Neural progenitor cell (in vitro differentiated cells): ENCODE measurements at regions not wholly inside any gene's neighbourhood (a gene's known extent, or its start where the extent isn't known, plus 50 kb on each side); places are given as distances from the start of the nearest gene placed in this dataset.
A peak's percentile ranks its signal among the peaks of the same experiment; 100 is the strongest.

Experiments
- DNase-seq: peaks from one replicate; pipeline ENCODE4 v3.0.0-alpha.2; 2016; ENCODE audit warnings: low spot score
- H2AFZ ChIP-seq: fragments of 200-600 bp; sonication (generic); replicated peaks from 2 replicates; pipeline ENCODE4 v1.6.1; 2016; ENCODE audit warnings: antibody characterized with exemption
- H3F3A ChIP-seq: fragments of 200-600 bp; sonication (generic); 2 replicates; pipeline ENCODE4 v1.6.1; 2016; ENCODE audit warnings: antibody characterized with exemption, low read depth
- H3K27ac ChIP-seq: fragments of 200-600 bp; sonication (generic); 2 replicates; pipeline ENCODE4 v1.5.1; 2016; ENCODE audit warnings: mild to moderate bottlenecking
- H3K27me3 ChIP-seq: fragments of 200-600 bp; sonication (generic); 2 replicates; pipeline ENCODE4 v1.6.1; 2016; ENCODE audit warnings: mild to moderate bottlenecking, moderate library complexity
- H3K36me3 ChIP-seq: fragments of 200-600 bp; sonication (generic); 2 replicates; pipeline ENCODE4 v1.5.1; 2016
- H3K4me1 ChIP-seq: fragments of 200-600 bp; sonication (generic); 2 replicates; pipeline ENCODE4 v1.6.1; 2016; ENCODE audit warnings: mixed run types
- H3K4me2 ChIP-seq: fragments of 200-600 bp; sonication (generic); 2 replicates; pipeline ENCODE4 v1.6.1; 2016
- H3K4me3 ChIP-seq: fragments of 200-600 bp; sonication (generic); 2 replicates; pipeline ENCODE4 v1.5.1; 2016
- H3K79me2 ChIP-seq: fragments of 200-600 bp; sonication (generic); 2 replicates; pipeline ENCODE4 v1.6.1; 2016; ENCODE audit warnings: low read depth
- H3K9ac ChIP-seq: fragments of 200-600 bp; sonication (generic); 2 replicates; pipeline ENCODE4 v1.6.1; 2016
- H3K9me3 ChIP-seq: fragments of 200-600 bp; sonication (generic); 2 replicates; pipeline ENCODE4 v1.5.1; 2016; ENCODE audit warnings: low read depth
- H4K20me1 ChIP-seq: fragments of 200-600 bp; sonication (generic); 2 replicates; pipeline ENCODE4 v1.6.1; 2016; ENCODE audit warnings: low read depth
- H3K27ac Mint-ChIP-seq: 3 replicates; pipeline ENCODE4 v1.8.0; 2021; ENCODE audit warnings: mixed read lengths
- H3K27me3 Mint-ChIP-seq: 2 replicates; pipeline ENCODE4 v1.8.0; 2022; ENCODE audit warnings: low read depth, mild to moderate bottlenecking, inconsistent platforms, moderate library complexity, mixed read lengths; ENCODE audit not compliant: insufficient read depth
- H3K36me3 Mint-ChIP-seq: 3 replicates; pipeline ENCODE4 v1.8.0; 2021; ENCODE audit warnings: mixed read lengths
- H3K4me1 Mint-ChIP-seq: 3 replicates; pipeline ENCODE4 v1.8.0; 2021; ENCODE audit warnings: mixed read lengths
- H3K4me3 Mint-ChIP-seq: 3 replicates; pipeline ENCODE4 v1.8.0; 2021; ENCODE audit warnings: mild to moderate bottlenecking, moderate library complexity, mixed read lengths
- H3K9me3 Mint-ChIP-seq: 3 replicates; pipeline ENCODE4 v1.8.0; 2020; ENCODE audit warnings: mixed read lengths
- CTCF ChIP-seq: fragments of 200-600 bp; sonication (generic); IDR thresholded peaks from 2 replicates; pipeline ENCODE4 v1.5.1; 2017; ENCODE audit warnings: antibody characterized with exemption, mild to moderate bottlenecking
- EZH2 ChIP-seq: fragments of 200-600 bp; sonication (generic); IDR thresholded peaks from 2 replicates; pipeline ENCODE4 v1.6.1; 2017; ENCODE audit warnings: antibody characterized with exemption, mild to moderate bottlenecking, moderate library complexity
- EZH2phosphoT487 ChIP-seq: fragments of 200-600 bp; sonication (generic); IDR thresholded peaks from 2 replicates; pipeline ENCODE4 v1.6.1; 2017; ENCODE audit warnings: antibody characterized with exemption

GRCh38 chr2:67839668-67840067 lies 223.1 kb downstream of the C1D start:
- Histone ChIP-seq H3K27me3 (no peaks in the 10 kb centered on the region), H3K36me3 (no peaks in the 10 kb centered on the region), H3K79me2 (no peaks in the 10 kb centered on the region), H3K4me2 (no peak overlapping the region), H3K9me3 (no peaks in the 10 kb centered on the region), H3K4me3 (no peak overlapping the region), H3K4me1 (no peaks in the 10 kb centered on the region), H2AFZ (no peak overlapping the region), H3K27ac (no peak overlapping the region), H3F3A (no peaks in the 10 kb centered on the region), H4K20me1 (no peaks in the 10 kb centered on the region), H3K9ac (no peak overlapping the region)
- TF ChIP-seq EZH2: no peak
- TF ChIP-seq EZH2phosphoT487: no peak
- TF ChIP-seq CTCF: no peak
- H3K9me3 Mint-ChIP-seq: no peaks in the 10 kb centered on the region
- no peaks in the 10 kb centered on the region for H3K4me1 Mint-ChIP-seq
- H3K36me3 Mint-ChIP-seq: no peaks in the 10 kb centered on the region
- H3K27ac Mint-ChIP-seq: no peak overlapping the region
- peaks cover 2% of the 10 kb centered on the region for H3K27me3 Mint-ChIP-seq
- no peak for DNase-seq
- H3K4me3 Mint-ChIP-seq: no peak overlapping the region

- peak; percentile 80 for DNase-seq
- Mint-ChIP-seq H3K4me3 (no peak overlapping the region), H3K4me1 (peaks cover 2% of the 10 kb centered on the region), H3K36me3 (no peaks in the 10 kb centered on the region), H3K27ac (no peak overlapping the region), H3K9me3 (no peaks in the 10 kb centered on the region), H3K27me3 (peaks cover 2% of the 10 kb centered on the region)
- Histone ChIP-seq H3K36me3 (no peaks in the 10 kb centered on the region), H3K4me2 (no peak overlapping the region), H3K27me3 (no peaks in the 10 kb centered on the region), H3K4me3 (no peak overlapping the region), H3K9ac (no peak overlapping the region), H3F3A (peaks cover 2% of the 10 kb centered on the region), H4K20me1 (no peaks in the 10 kb centered on the region), H3K27ac (no peak overlapping the region), H3K4me1 (peaks cover 2% of the 10 kb centered on the region), H3K79me2 (no peaks in the 10 kb centered on the region), H2AFZ (no peak overlapping the region), H3K9me3 (no peaks in the 10 kb centered on the region)
- TF ChIP-seq CTCF (peak; percentile 89), EZH2 (no peak), EZH2phosphoT487 (no peak)
These were observed 222.2 kb downstream of the C1D start for GRCh38 chr2:67840460-67841068.

- no peak overlapping the region for H3K27ac Mint-ChIP-seq
- H3K27ac ChIP-seq: no peak overlapping the region
- no peak overlapping the region for H3K9ac ChIP-seq
- H3K4me1 Mint-ChIP-seq: peaks cover 12% of the 10 kb centered on the region
- H3K4me1 ChIP-seq: peaks cover 7% of the 10 kb centered on the region
- H3K36me3 ChIP-seq: no peaks in the 10 kb centered on the region
- no peaks in the 10 kb centered on the region for H3K79me2 ChIP-seq
- H3F3A ChIP-seq: peaks cover 10% of the 10 kb centered on the region
- H2AFZ ChIP-seq: no peak overlapping the region
- no peaks in the 10 kb centered on the region for H3K27me3 ChIP-seq
- DNase-seq: no peak
- H3K4me2 ChIP-seq: no peak overlapping the region
- H4K20me1 ChIP-seq: no peaks in the 10 kb centered on the region
- no peak for TF ChIP-seq CTCF
- TF ChIP-seq EZH2phosphoT487: no peak
- no peak for TF ChIP-seq EZH2
- H3K9me3 ChIP-seq: no peaks in the 10 kb centered on the region
- H3K4me3 ChIP-seq: no peak overlapping the region
- H3K27me3 Mint-ChIP-seq: peaks cover 2% of the 10 kb centered on the region
- H3K36me3 Mint-ChIP-seq: no peaks in the 10 kb centered on the region
- no peak overlapping the region for H3K4me3 Mint-ChIP-seq
- no peaks in the 10 kb centered on the region for H3K9me3 Mint-ChIP-seq
These were observed 221.1 kb downstream of the C1D start for GRCh38 chr2:67841711-67842110.
